ENCODE measurements at regions not wholly inside any gene's neighbourhood (a gene's known extent, or its start where the extent isn't known, plus 50 kb on each side); places are given as distances from the start of the nearest gene placed in this dataset.

- FAIRE-seq = no peak
Observed at GRCh38 chr5:87054821-87055220, 212.9 kb upstream of the RASA1 start.

DNA sequence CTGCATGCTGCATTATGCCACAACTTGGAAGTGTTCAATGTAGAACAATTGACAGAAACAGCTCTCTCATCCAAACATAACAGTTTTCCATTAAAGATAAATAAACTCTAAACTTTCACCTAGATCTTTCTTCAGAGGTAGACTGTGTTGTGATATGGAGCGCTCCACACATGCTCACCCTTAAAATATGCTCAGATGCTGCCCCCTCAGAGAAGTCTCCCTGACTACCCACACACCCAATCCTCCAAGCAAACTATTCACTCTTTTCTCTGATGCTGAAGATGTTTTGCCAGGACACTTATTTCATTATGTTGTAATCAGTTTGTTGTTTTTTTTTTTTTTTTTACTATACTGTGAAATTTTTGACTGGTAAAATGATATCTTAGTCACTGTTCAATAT, 206.6 kb upstream of the RASA1 start:
- FAIRE-seq = no peak

DNA sequence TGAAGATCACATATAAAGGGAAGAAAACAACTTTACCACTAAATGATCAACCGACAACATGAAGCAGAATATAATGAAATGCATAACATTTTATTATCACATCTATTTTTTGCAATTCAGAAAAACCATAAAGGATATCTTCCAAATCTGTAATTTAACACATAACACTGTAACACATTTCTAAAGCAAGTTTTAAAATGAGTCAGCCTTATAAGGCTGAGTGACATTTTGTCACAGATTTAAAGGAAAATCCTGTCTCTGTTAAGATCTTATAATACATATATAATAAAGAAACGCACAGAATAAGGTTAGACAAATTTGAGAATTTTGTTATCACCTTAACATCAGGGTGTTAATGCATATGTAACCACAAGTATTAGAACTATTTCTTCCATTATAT, 198.4 kb upstream of the RASA1 start:
- FAIRE-seq = no peak

GRCh38 chr5:87069974-87070608, 197.6 kb upstream of the RASA1 start:
- no peak for FAIRE-seq

DNA sequence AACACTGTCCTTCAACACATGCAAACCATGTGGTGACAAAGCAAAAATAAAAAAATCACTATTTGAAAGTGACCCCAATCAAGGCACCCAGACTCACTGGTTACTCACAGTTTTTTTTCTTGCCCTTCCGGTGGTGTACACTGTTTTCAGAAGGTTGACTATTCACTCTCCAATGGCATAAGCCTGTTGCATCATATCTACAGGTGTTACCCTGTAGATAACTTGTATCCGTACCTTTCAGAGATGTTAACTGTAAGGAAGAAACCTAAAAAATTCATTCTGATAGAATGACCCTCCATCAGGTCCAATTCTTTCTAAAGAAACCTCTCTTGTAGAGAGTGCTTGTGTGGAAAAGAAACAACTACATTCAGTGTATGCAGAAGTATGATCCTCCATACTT, 193.6 kb upstream of the RASA1 start:
- FAIRE-seq = no peak

GRCh38 chr5:87074934-87075541, 192.6 kb upstream of the RASA1 start:
- no peak for FAIRE-seq

DNA sequence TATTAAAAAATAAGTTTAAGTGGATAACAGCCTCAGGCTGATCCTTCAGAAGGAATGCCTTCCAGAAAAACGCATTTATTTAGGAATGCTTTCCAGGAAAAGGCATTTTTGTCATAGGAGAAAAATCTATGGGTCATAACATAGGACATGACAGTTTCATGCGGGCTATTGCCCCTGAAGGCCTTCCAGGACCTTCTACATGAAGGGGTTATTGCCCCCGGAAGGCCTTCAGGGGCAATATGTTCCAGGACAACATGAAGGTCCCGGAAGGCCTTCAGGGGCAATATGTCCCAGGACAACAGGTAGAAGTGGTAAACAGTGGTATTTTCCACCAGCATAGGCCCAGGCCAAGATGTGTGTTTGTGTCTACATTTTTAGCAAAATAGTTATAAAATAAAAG, 191.3 kb upstream of the RASA1 start:
- no peak for FAIRE-seq

GRCh38 chr5:87076931-87077330, 190.8 kb upstream of the RASA1 start:
- no peak for FAIRE-seq

DNA sequence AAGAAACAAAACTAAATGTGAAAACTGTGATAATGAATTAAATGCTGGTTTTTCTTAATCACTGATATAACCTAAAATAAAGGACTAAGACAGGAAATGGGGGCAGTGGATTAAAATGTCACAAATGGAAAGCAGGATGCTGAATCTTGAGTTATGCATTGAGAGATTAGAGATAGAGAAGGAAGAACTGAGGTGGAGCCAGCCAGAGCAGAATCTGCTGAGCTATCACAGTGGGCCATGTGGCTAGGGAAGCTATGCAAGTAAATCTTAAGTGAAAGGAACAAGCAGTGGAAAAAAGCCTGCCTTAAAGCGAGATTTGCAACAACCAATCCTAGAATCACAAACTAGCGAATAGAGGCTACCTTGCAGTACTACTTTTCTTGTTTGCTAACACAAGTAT, 188.5 kb upstream of the RASA1 start:
- FAIRE-seq = no peak

- FAIRE-seq = peak; percentile 53
Observed at GRCh38 chr5:87081016-87081415, 186.7 kb upstream of the RASA1 start.

- peak; percentile 77 for FAIRE-seq
Observed at GRCh38 chr5:87081511-87082372, 185.9 kb upstream of the RASA1 start.

DNA sequence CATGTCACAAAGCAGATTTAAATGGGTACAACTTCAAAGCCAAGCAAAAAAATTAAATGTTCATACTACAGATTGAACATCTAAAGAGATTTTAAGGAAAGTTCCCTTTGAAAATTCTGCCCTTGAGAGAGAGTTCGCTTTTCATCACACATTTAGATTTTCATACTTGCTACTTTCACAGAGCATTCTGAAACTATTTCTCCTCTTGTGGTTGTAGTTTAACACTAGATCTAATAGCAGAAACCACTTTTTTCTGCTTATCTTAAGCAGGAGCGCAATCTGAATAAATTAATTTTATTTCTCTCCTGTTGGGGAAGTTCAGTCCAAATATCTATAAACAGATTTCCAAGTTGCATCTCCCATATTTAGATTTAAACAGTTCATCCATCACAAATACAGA, 173.3 kb upstream of the RASA1 start:
- no peak for FAIRE-seq

DNA sequence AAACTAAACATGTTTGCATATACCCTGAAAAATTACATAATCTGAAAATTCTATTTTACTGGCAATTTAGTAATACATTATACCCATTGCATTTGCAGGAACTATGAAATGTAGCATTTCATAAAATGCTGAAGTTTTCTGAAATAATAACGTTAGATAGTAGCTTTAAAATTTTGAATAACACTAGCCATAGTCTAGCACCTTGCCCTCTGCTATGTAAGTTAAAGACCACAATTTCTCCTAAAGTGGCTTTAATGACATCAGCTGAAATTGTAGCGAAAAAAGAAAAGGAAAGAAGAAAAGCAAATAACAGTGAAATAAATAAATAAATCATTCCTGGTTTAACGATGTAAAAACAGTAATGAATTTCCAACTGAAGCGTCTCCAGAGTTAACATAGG, 172.8 kb upstream of the RASA1 start:
- no peak for FAIRE-seq

- no peak for FAIRE-seq
Observed at GRCh38 chr5:87095787-87096186, 171.9 kb upstream of the RASA1 start.

- no peak for FAIRE-seq
Observed at GRCh38 chr5:87097664-87098063, 170.0 kb upstream of the RASA1 start.

DNA sequence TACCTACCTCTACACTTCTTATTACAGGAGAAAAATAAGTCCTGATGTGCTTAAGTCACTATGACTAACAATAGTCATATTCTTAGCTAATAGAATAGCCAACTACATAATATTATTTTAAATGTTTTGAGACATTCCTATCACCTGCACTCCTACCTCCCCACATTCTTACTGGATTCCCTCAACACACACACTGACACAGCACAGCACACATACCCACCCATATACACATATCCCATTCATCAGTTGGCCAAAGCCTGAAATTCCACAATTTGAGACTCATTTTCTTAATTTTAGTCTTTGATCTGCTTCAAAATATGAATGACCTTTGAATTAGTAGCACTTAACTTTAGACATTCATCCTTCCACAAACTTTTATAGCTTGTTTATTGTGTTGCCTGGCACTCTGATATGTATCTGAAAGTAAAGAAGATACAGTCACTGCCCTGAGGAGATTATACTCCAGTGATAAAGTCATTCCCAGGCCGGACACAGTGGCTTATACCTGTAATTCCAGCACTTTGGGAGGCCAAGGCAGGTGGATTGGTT, 168.3 kb upstream of the RASA1 start:
- no peak for FAIRE-seq

GRCh38 chr5:87099968-87100367, 167.7 kb upstream of the RASA1 start:
- FAIRE-seq = no peak

DNA sequence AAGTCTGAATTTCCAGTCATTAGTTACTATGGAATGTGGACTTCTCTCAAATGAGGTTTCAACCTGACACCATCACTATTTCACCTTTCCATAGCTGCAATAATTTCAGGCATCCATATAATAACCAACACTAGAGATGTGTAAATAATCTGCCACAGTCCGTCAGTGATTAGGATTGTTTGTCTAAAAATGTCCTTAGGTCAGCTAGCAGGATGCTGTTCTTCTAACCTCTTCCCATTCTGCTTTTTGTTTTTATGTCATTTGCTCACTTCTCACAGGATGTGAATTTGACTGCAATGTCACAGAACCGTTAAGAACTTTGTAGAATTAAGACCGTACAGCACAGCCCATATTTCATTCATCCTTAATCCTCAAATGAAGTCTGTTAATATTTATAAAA, 166.4 kb upstream of the RASA1 start:
- no peak for FAIRE-seq

DNA sequence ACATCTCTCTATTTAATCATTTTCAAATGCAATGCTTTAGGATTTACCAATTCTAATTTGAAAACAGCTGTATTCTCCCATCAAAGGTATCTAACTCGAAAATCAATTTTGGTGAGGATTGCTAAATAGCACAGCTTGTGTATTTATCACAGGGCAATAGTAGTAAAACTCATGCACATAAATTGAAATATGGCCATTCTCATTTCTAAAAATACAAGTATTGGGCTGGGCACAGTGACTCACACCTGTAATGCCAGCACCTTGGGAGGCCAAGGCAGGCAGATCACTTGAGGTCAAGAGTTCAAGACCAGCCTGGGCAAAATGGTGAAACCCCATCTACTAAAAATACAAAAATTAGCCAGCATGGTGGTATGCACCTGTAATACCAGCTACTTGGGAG, 164.8 kb upstream of the RASA1 start:
- no peak for FAIRE-seq

DNA sequence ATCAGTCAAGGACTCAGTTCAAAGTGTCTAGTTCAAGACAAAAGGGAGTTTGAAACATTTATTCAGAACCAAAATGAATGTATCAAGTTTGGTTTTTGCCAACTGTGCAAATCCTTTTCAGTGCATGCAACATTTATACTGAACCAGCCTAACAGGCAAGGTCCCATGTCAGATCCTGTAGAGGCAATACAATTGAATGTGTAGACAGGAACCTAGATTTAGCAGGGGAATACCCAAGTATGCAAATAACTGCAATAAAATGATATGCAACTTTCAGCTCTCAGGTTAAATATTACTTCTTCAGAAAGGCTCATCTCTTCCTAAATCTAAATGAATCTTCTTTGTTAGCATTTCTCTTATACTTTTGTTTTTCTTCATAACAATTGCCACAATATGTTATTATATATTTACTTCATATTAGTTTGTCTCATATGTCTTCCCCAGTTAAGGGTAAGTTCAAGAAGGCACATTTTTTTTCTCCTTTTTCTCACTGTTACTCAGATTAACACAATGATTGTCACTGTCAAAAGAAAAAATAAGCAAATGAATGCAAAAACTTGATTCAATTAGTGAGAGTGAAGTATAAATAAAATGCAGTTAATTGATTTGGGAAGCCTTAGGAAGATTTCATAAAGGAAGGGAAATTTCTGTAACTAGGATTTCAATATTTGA, 163.9 kb upstream of the RASA1 start:
- FAIRE-seq = no peak

GRCh38 chr5:87105577-87105976, 162.1 kb upstream of the RASA1 start:
- FAIRE-seq = no peak

- no peak for FAIRE-seq
Observed at GRCh38 chr5:87109746-87110145, 157.9 kb upstream of the RASA1 start.

DNA sequence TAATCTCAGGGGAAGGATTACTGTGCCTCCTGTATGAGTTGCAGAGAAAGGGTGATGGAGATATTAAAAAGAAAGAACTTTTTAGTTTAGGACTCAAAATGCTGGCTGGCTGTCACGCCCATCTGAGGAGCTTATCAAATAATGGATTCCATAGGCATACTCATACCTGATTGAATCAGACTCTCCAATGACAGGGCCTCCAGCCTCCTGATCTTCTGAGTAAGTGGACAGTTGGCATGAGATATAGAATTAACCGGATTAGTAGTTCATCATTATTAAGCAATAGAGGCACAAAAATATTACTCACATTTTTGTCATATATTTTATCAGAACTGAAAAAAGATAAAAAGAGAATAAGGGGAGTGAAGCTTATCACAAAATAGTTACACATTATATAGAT, 157.0 kb upstream of the RASA1 start:
- FAIRE-seq = no peak

Measured in endometrium (tissue), 2 donors.